Activated naive CD4-positive, alpha-beta T cell treated with Interleukin-2 at 50 U/mL for 16 hours (primary cell): ENCODE measurements at regions not wholly inside any gene's neighbourhood (a gene's known extent, or its start where the extent isn't known, plus 50 kb on each side); places are given as distances from the start of the nearest gene placed in this dataset.

ENCODE experiments used
- DNase-seq: peaks from one replicate; pipeline ENCODE4 v3.0.0-alpha.2; 2020

DNA sequence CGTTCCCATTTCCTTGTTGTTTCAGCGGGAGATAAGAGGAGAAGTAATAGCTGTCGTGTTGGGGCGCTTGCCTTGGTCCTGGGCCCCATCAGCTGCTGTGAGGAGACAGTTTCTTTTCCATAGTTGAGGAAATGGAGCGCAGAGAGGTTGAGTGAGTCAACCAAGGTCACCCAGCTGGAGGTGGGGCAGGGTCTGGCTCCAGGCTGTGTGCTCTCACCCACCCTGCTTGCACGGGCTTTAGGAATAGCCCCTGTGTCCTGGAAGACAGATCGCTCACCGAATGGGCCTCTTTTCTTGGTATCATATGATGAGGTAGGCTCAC, 165.7 kb upstream of the RTL1 start:
- no peak for DNase-seq

DNA sequence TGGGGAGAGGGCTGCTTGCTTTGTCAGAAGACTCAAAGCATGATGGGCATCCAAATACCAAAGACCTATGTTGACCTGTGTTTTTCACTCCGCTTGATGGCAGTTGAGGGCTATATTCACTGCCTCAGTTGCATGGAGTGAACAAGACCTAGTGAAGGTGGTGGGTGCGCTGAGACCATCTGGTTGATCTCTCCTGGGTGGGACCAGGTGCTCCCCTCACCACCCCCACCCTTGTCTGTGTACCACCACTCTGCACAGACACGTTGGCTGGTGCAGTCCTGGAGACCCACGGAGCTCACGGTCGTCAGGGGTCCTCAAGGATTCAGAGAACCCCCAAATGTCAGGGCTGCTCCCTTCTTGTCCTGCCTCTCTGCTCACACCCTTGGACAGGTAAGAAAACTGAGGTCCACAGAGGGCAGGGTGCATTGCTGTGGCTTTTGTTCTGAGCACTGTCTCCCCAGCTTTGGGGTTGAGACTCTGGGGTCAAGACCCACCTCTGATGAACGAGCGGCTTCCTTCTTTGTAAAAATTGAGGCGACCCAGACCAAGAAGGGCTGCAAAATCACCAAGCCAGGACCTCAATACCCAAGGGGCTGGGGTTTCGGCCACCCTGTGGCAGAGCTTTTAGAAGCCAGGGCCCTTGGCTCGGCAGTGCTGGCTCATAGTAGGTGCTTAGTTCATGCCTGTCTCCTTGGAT, 166.3 kb upstream of the RTL1 start:
- DNase-seq = no peak

DNA sequence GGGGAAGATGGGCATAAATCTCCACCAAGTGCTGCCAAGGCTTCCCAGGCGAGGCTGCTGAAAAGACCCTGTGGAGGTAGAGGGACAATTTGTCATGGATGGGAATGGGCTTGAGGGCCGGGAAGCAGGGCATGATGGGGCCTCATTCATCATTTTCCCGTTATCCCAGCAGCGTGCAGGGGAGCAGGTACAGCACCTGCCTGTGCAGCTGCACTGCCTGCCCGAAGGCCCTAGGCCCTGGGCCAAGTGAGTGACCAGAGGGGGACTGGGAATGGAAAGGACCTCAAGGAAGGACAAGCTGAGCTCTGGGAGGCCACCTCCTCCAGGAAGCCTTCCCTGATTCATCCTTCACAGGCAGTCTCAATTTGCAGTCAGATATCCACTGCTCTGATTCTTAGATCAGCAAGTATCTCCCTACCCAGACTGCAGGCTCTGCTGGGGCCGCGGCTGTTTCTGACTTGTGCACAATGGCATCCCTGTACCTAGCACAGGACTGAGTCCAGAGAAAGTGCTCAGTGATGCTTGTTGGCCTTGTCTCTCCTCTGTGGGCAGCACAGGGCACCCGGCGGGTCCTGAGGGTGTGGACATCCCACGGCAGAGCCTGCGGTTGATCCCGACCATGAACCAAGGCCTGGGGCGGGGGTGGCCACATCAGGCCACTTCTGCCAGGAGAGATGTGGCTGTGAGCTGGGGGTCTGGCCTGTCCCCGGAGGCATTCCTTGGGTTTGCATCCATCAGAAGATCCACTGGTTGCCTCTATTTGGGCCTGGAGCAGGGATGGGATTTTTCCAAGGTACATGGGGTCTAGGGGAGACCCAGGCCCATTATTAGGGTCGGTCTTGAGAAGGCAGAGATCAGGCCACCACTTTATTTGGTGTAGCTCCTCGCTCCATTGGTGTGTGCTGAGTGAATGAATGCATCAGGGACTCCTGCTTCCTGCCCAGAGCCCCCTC, 167.3 kb upstream of the RTL1 start:
- no peak for DNase-seq

GRCh38 chr14:101071493-101071906, 168.0 kb upstream of the RTL1 start:
- no peak for DNase-seq

GRCh38 chr14:101072070-101072469, 168.5 kb upstream of the RTL1 start:
- no peak for DNase-seq

DNA sequence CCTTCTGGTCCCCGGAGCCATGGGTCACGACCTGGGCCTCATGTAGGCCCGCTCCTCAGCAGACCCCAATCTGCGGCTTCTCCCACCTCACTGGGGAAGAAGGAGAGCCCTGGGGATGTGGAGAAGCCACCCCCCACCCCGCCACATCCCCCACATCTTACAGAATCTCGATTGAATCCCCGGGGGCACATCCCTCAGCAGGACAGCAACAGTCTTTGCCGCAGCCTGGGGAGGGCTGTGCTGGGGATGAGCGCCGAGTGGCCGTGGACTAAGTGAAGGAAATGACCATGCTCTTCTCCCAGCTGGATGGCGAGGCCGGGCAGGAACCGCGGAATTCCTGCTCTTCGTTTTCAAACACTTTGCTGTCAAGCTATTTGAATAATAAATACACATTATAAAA, 169.0 kb upstream of the RTL1 start:
- DNase-seq = no peak

- DNase-seq = no peak
Measured at GRCh38 chr14:101072945-101073597, 169.5 kb upstream of the RTL1 start.

DNA sequence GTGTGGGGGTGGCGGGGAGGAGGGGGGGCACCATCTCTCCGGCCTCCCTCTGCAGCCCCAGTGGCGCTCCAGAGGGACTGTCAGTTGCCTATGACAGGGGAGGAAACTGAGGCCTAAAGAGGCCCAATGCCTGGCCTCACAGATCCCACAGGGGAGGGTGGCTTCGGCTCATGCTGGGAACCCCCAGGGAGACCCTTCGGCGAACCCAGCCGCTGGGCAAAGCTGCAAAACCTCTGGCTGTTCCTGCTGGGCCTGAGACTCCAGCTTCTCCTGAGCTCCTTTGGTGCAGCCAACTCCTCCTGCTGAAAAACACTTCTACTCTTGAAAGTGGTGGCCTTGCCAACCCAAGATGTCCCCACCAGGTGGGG, 170.1 kb upstream of the RTL1 start:
- DNase-seq = no peak

DNA sequence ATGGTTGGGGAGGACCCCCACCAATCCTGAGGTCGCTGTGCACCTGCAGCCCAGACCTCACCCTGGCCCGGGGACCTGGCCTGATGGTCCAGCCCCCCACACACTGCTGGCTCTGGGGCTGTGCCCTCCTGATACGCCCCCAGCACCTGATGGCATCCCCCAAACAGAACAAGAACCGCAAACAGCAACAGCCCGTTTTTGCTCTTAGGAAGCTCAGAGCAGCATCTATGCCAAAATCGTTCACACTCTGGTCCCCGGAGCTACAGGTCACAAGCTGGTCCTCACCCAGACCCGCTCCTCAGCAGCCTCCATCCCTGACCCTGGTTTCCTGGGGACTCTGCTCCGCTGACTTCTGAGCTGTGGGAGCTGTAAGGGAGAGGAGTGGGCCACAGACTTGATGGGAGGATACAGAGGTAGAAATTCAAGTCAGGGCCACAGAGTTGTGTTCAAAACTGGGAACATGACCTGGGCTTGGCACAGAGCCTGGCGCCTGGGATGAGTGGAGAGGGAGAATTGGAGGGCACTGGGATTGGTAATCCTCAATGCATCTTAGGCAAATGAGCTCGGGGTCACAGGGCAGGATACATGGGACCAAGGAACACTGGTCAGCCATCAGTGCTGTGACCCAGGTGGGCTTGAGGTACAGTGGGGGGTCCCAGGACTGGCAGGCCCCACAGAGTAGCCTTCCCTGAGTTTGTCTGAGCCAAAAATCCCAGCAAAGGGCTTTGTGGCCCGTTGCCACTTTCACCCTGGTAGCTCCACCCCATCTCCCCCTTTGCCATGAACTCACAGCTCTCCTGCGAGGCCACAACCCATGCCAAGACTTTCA, 170.9 kb upstream of the RTL1 start:
- DNase-seq = no peak

GRCh38 chr14:101075025-101075800, 171.7 kb upstream of the RTL1 start:
- no peak for DNase-seq

DNA sequence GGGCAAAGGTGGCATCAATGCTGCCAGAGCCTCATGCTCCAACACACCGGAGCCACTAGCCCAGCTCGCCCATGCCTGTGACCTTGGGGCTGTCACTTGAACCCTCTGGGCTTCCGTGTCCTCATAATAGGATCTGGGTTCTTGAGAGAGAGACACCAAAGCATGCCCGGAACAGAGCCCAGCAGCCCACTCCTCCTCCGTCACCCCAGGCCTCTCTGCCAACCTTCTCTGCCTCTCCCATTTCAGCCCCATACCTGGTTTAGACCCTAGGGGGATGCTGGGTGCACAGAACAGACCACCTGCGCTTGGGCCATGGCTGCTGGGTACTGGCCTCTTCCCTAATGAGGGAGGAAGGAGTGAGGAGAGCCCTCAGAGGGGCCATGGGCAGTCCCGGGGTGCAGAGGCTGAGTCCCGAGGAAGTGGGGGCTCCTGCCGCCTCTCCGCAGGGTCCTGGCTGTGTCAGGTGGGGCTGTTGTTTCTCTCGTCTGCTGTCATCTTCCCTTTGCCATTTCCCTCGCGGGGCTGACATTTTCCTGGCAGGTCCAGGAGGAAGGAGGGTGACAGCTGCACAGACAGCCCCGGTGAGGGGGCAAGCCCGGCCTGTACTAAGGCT, 172.4 kb upstream of the RTL1 start:
- DNase-seq = no peak

DNA sequence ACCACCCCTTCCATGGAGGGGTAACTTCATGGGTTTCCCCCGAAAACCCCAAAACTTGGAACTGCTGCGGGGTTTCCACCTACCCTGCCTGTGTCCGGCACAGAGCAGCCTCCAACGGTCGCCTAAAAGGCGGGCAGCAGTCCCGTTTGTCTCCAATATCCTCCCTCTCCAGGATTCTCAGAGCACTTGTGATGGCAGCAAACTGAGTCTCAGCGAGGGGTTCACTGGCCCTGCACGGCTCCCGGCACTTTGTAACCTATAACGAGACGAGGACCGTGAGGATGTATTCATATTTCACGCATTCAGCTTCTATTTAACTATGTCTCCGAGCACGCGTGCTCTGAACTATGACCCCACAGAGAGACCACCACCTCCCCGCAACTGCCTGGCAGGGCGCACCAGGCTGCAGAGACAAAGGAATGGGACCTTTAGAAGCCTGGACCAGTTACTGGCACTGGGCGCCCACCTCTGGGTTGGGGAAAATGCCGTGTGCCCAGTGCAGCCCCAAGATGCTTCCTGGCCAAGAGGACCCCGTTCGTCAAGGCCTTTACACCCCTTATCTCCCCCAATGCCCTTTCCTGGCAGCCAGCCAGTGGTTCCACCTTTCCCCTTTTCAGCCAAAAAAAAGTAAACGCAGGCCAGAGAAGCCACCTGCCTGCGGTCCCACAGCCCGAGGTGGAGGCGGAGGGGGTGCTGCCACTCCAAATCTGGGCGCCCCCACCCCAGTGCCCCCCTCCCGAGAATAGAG, 173.1 kb upstream of the RTL1 start:
- DNase-seq = no peak

DNA sequence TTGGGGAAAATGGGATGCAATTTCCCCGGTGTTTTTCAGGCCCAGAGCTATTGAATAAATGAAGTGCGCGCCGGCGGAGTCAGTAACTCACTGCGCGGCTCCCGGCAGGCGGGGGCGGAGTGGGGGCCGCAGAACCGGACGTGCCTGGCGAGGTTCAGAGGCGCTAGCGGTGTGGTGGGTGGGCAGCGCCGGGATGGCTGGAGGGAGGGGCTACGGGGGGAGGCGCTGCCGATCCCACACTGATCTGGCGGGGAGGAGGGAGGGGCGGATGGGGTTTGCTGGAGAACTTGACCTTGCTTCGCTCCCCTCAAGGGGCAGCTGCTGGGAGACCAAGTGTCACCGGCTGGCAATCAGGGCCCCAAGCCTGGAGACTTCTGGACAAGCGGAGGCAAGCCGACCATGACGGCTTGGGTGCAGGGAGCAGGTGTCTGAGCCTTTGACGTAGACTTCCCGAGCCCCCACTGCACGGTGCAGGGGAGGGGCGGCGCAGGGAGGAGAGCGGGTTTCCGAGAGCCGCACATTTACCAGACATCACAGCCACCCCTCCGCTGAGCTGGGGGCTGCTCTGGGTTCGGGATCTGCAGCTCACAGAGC, 174.1 kb upstream of the RTL1 start:
- no peak for DNase-seq

DNA sequence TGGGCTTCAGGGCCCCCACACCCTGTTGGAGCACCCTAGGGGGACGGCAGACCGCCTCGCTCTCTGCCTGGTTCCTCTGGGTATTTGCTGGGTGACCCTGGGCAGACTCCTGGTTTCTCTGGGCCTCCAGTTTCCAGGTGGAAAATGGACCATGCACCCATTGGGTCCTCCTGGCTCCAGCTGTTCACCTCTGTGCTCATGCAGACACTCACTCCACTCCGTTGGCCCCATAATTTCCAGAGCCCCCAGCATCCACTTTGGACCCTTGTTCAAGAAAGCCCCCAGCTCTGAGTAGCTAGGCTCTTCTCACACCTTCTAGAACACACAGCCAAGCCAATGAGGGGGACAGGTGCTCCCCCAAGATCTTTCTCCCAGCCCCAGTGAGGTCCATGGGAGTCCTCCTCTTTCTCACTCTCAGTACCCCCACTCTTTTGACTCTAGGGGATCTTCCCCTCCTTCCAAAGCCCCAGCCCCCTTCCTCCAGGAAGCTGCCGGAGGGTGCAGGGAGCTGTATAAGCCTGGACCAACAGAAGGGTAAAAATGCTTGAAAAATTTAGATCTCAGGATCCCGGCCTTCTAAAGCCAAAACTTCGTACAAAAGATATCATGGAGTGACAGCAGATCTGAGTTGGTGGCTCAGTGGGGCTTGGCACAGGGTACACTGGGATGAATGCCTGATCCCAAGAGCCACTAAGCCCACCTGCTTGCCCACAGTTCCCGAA, 174.8 kb upstream of the RTL1 start:
- DNase-seq = no peak

DNA sequence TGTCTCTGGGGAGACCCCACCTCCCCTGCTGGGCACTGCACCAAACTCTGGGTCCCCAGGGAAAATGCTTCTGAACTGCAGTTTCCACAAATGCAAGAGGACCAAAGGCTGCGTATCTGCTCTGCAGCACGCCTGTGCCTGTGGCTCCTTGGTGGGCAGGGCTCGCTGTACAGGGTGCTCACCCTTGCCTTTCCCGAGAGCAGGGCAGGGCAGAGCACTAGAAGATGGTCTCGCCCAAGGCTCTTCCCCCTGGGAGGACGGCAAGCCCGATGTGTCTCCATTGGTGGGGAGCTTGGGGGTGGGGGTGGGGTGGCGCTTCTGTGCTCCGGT, 175.3 kb upstream of the RTL1 start:
- DNase-seq = no peak

DNA sequence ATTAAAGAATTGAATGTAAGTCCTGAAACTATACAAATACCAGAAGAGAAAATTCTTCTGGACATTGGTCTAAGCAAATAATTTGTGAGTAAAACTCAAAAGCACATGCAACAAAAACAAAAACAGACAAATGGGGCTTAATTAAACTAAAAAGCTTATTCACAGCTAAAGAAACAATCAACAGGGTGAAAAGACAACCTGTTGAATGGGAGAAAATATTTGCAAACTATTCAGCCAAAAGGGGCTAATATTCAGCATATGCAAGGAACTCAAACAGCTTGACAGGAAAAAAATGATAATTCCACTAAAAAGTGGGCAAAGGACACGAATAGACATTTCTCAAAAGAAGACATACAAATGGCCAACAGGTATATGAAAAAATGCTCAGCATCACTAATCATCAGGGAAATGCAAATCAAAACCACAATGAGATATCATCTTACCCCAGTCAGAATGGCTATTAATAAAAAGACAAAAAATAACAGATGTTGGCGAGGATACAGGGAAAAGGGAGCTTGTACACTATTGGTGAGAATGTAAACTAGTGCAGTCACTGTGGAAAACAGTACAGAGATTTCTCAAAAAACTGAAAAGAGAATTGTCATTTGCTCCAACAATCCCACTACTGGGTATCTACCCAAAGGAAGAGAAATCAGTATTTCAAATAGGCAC, 177.5 kb upstream of the RTL1 start:
- no peak for DNase-seq

DNA sequence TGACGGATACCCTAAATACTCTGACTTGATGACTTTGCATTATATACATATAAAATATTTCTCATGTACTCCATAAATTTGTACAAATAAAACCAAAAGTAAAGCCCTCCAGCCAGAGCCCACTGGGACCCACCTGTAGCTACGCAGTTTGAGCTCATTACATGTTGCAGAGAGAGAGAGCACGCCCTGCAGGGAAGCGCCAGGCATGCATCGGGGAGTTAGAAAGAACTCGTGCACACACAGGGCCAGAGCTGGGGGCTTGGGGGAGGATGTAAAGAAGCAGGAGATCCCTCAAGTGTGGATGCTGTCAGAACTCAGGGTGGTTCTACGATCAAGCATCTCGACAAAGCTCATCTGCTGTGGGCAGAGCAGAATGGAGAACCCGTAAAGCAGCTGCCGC, 178.5 kb upstream of the RTL1 start:
- DNase-seq = no peak

GRCh38 chr14:101082436-101083384, 179.2 kb upstream of the RTL1 start:
- DNase-seq = no peak
